ENCODE measurements at regions not wholly inside any gene's neighbourhood (a gene's known extent, or its start where the extent isn't known, plus 50 kb on each side); places are given as distances from the start of the nearest gene placed in this dataset.

GRCh38 chr6:133726188-133726587 lies 162.7 kb upstream of the TCF21 start:
- no peaks in the 10 kb centered on the region for H3K9me3 ChIP-seq (replicated peaks in 1 of 3)
- no peaks in the 10 kb centered on the region for H3K4me1 ChIP-seq (replicated peaks in 1 of 2)
- DNase-seq = no peak
- no peak overlapping the region for H3K4me3 ChIP-seq
- no peaks in the 10 kb centered on the region for H3K27me3 ChIP-seq
- TF ChIP-seq, protein P1, sequence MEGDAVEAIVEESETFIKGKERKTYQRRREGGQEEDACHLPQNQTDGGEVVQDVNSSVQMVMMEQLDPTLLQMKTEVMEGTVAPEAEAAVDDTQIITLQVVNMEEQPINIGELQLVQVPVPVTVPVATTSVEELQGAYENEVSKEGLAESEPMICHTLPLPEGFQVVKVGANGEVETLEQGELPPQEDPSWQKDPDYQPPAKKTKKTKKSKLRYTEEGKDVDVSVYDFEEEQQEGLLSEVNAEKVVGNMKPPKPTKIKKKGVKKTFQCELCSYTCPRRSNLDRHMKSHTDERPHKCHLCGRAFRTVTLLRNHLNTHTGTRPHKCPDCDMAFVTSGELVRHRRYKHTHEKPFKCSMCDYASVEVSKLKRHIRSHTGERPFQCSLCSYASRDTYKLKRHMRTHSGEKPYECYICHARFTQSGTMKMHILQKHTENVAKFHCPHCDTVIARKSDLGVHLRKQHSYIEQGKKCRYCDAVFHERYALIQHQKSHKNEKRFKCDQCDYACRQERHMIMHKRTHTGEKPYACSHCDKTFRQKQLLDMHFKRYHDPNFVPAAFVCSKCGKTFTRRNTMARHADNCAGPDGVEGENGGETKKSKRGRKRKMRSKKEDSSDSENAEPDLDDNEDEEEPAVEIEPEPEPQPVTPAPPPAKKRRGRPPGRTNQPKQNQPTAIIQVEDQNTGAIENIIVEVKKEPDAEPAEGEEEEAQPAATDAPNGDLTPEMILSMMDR (IDR thresholded peaks at IDR 0.05) = no peak
- no peak for TF ChIP-seq POLR2A (IDR thresholded peaks at IDR 0.05)
- 73 to 84% (median 75%) methylated on average over 2 of the region's 2 CpGs for WGBS, 4 donors
- intact Hi-C loops (cut with DNase I) = no loop called here
- no peaks in the 10 kb centered on the region for H3K36me3 ChIP-seq (replicated peaks in 1 of 2)
- H3K27ac ChIP-seq = no peak overlapping the region

- H3K4me3 ChIP-seq = no peak overlapping the region
- peaks cover 0 to 3% (median 0%) of the 10 kb centered on the region in 3 donors for H3K9me3 ChIP-seq (replicated peaks in 1 of 3)
- no peak overlapping the region for H3K27ac ChIP-seq
- WGBS, 4 donors = 40 to 59% (median 48%) methylated on average over 4 of the region's 4 CpGs
- intact Hi-C loops (cut with DNase I) = no loop called here
- H3K36me3 ChIP-seq (replicated peaks in 1 of 2) = no peaks in the 10 kb centered on the region
- H3K27me3 ChIP-seq = no peaks in the 10 kb centered on the region
- TF ChIP-seq, protein P1 (IDR thresholded peaks at IDR 0.05) = no peak
- no peak for TF ChIP-seq POLR2A (IDR thresholded peaks at IDR 0.05)
- no peaks in the 10 kb centered on the region for H3K4me1 ChIP-seq (replicated peaks in 1 of 2)
- DNase-seq = no peak
Measured at GRCh38 chr6:133730881-133731280, 158.0 kb upstream of the TCF21 start.

GRCh38 chr6:133740218-133740617 lies 148.7 kb upstream of the TCF21 start:
- no peak for DNase-seq
- Histone ChIP-seq H3K27me3 (no peaks in the 10 kb centered on the region), H3K36me3 (replicated peaks in 1 of 2) (no peaks in the 10 kb centered on the region), H3K4me1 (replicated peaks in 1 of 2) (no peaks in the 10 kb centered on the region), H3K27ac (no peak overlapping the region), H3K9me3 (replicated peaks in 1 of 3) (no peaks in the 10 kb centered on the region), H3K4me3 (no peak overlapping the region)
- no peak for TF ChIP-seq POLR2A (IDR thresholded peaks at IDR 0.05)
- TF ChIP-seq, protein P1 (IDR thresholded peaks at IDR 0.05) = no peak
- intact Hi-C loops (cut with DNase I) = no loop called here
- 62 to 77% (median 70%) methylated on average over 5 of the region's 5 CpGs for WGBS, 4 donors

DNA sequence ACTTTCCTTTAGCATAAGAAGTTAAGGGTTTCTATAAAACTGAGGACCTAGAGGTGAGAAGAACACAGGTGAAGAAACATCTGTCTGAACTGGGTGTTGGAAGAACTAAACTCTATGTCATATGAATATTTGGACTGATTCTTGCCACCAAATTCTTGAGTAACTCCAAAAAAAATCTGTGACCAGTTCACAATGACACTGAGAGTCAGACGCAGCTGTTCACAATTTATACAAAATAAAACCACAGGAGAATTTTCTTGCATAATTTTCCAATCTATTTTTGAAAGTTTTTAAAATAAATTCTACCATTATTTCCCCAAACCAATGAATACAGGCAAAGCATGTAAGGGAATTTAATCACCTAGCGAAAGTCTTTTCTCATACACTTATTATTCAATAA lies 148.1 kb upstream of the TCF21 start:
- 61 to 82% (median 77%) methylated on average over 2 of the region's 2 CpGs for WGBS, 4 donors
- no peak for TF ChIP-seq POLR2A (IDR thresholded peaks at IDR 0.05)
- TF ChIP-seq, protein P1 (IDR thresholded peaks at IDR 0.05) = no peak
- H3K4me1 ChIP-seq (replicated peaks in 1 of 2) = no peaks in the 10 kb centered on the region
- H3K36me3 ChIP-seq (replicated peaks in 1 of 2) = no peaks in the 10 kb centered on the region
- DNase-seq = no peak
- no peak overlapping the region for H3K27ac ChIP-seq
- H3K9me3 ChIP-seq (replicated peaks in 1 of 3) = no peaks in the 10 kb centered on the region
- no peak overlapping the region for H3K4me3 ChIP-seq
- intact Hi-C loops (cut with DNase I) = no loop called here
- no peaks in the 10 kb centered on the region for H3K27me3 ChIP-seq

Data from adrenal gland (tissue), 9 donors.